Activated CD8-positive, alpha-beta memory T cell treated with anti-CD3 and anti-CD28 coated beads for 36 hours (primary cell): ENCODE measurements at regions not wholly inside any gene's neighbourhood (a gene's known extent, or its start where the extent isn't known, plus 50 kb on each side); places are given as distances from the start of the nearest gene placed in this dataset.

ENCODE experiments used
- CTCF ChIA-PET: fragments of 350-600 bp; sonication (Branson Sonifier 250); formaldehyde crosslinking; loops from one replicate; lab custom pipeline; 2021; ENCODE audit warnings: antibody characterized with exemption; lab: Charles Lee
- POLR2A ChIA-PET: fragments of 350-600 bp; sonication (Branson Sonifier 250); formaldehyde crosslinking; loops from one replicate; lab custom pipeline; 2021; ENCODE audit warnings: antibody characterized with exemption; lab: Charles Lee

DNA sequence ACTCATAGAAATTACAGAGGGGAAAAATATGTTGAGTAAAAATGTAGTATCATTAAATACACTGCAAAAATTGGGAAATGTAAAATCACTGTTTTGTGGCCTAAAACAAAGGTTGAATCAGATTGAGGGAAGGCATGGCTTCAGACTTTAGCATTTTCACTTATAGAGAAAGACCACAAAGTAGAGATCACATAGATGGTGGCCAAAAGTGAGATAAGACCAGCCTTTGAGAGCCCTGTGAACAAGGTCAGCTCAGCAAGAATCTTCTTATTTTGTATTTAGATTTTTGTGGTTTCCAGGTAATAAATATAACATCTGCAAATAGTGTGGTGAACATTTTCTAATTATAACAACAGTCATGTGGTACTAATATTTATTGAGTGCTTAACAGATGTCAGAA, 544.8 kb upstream of the DPPA4 start:
- POLR2A ChIA-PET, result no interaction called here
- CTCF ChIA-PET, result no interaction called here

DNA sequence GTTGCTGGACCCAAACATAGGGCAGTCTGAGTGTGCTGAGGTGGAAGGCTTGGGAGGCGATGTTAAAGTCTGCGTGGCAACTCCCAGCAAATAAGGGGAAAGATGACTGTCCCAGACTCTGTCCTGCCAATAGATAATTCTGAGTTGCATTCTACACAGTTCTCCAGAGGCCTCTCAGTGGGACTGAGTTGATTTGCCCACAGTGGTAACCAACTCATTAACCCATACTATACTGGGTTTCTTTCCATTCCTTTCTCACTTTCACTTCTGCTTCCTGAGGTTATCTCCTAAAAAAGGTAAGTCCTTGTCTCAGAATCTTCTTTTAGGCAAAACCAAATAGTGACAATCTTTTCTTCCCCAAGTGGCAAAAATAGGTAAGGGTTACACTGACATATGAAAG, 549.9 kb upstream of the DPPA4 start:
- CTCF ChIA-PET, result no interaction called here
- POLR2A ChIA-PET, result no interaction called here

DNA sequence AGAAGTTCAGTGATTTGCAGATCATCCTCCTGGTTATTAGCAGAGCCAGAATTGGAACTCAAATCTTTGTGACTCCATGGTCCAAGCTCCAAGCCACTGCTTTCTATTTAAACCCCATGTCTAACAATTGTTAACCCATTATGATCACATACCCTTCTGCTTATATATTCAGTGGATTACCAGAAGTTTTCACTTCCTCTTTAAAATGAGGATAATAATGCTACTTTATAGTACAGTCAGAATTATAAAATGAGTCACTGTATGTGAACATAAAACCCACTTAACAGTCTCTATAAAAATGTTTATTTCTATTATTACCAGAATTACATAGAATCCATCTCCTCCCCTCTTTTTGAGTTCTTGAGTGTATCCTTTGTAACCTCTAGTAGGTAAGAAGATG, 550.7 kb upstream of the DPPA4 start:
- CTCF ChIA-PET, result no interaction called here
- POLR2A ChIA-PET, result no interaction called here

DNA sequence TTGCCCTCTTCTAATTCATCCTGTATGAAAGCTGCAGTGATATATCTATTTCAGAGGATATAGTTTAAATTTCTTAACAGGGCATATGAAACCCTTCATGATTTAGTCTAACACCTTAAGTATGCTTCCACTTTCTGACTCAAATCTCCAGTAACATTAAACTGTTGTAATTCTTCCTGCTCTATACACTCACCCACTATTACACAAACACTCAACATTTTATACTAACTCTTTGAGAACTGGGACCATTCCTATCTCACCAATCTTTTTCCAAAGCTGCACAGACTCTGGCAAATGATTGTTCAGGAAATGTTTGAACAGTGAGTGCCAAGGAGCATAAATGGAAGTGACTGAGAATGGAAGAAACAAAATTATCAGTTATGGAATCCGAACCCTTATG, 560.4 kb upstream of the DPPA4 start:
- ChIA-PET CTCF (no interaction called here), POLR2A (no interaction called here)

DNA sequence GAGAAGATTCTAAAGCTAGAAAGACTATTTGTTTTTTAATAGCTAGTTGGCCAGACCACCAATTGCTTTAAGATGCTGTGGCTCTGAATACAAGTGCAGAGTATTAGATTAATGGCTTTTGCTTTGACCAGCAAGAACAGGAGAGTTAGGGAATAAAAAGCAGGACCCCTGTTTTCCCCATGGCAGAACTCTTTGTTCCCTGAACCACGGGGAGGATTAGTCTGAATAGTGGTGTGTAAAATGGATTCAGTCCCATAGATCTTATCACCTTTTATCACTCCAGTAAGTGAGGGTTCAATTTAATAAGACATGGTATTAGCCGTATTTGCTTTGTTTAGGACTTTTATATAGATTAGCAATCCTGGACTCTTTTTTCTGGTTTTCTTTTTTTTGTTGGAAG, 562.6 kb upstream of the DPPA4 start:
- CTCF ChIA-PET, result no interaction called here
- POLR2A ChIA-PET, result no interaction called here

DNA sequence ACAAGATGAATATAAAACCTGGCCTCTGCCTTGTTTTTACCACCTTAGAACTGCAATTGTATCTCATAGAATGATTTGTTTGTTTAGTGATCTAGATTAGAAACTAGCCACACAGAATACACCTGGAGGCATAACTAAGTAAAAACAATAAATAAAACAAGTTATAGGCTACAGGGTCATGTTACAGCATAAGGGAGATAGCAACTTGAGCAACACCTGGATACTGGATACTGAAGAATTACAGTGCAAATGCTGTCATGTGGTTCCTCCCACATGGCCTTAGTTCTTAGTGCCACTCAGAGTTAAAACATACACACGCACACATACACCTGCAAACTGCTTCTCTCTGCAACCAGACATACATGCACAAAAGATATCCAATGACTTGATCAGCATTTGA, 563.4 kb upstream of the DPPA4 start:
- POLR2A ChIA-PET, result no interaction called here
- CTCF ChIA-PET, result no interaction called here

DNA sequence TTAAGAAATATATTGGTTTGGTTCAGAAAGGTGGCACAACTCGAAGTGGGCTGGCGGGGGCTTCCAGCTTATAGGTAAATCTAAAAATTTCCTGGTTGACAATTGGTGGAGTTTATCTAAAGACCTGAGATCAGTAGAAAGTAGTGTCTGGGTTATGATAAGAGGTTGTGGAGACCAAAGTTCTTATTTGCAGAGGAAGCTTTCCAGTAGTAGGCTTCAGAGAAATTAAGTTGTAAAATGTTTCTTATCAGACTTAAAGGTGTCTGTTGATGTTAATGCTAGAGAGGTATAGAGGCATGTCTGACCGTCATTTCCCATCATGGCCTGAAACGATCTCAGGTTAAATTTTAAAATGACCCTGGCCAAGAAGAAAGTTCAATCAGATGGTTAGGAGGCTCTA, 565.2 kb upstream of the DPPA4 start:
- ChIA-PET CTCF (no interaction called here), POLR2A (no interaction called here)

DNA sequence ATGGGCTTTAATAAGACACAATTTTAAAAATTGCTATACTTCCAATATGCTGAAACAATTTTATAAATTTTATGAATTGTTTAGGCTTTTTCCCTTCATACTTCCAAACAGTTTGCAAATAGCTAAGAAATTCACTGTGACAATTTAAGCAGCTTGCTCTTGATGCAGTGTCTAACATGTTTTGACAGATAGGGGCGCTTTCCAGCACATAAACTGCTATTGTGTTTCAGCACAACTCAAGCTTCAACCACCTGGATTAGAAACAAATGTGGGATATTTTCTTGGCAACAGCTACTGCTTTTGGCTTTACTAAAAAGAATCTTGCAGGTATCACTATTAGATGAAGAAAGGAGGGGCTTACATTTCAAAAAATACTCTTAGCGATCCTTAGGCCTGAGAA, 565.8 kb upstream of the DPPA4 start:
- ChIA-PET POLR2A (no interaction called here), CTCF (no interaction called here)

DNA sequence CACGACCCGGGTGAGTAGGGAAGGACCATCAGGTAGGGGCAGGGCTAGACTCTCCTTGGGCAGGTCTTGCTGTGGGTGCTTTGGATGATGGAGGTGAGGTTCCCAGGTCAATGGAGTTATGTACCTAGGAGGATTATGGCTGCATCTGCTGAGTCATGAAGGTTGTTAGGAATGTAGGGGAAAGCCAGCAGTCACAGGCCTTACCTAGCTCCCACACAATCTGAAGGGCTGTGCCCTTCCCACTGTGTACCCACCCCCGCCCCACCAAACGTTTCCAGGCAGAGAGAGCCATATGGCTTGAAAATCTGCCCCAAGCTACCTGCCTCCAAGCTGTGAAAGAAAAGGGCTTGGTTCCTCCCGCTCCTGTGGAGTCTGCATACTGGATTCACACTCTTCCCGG, 573.4 kb upstream of the DPPA4 start:
- CTCF ChIA-PET, result no interaction called here
- POLR2A ChIA-PET, result no interaction called here

DNA sequence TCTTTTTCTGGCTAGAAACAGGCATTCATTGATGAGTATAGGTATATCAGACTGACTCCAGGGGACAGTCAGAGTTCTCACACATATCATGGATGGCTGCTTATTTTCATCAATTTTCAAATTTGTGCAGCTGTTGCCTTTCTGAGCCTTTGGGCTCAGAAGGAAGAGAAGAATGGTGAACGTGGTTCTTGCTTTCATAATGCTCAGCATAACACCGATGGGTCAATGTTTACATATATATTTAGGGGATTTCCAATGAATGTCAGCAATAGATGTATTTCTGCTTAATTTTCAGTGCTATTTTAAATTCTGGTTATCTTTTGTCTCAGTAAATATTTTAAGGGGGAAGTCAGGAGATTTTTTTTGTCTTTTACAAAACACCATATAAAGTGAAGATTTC, 581.4 kb upstream of the DPPA4 start:
- POLR2A ChIA-PET, result no interaction called here
- CTCF ChIA-PET, result no interaction called here

DNA sequence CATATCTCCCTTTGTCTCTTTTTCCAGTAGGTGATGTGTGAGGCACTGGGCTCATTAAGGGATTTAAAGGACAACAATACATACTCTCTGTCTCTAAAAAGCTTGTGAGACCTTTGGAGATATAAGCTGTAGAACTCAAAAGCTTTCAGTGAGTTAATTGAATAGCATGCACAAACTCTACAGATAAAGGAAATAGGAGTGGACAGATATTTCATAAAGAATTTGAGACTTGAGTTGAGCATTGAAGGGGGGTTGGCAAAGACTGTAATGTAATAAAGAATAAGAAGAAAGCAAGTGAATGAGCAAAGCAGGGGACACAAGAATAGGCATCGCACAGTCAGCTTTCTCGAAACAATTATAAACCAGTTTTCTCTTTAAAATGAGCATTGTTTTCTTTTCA, 583.4 kb upstream of the DPPA4 start:
- CTCF ChIA-PET, result no interaction called here

DNA sequence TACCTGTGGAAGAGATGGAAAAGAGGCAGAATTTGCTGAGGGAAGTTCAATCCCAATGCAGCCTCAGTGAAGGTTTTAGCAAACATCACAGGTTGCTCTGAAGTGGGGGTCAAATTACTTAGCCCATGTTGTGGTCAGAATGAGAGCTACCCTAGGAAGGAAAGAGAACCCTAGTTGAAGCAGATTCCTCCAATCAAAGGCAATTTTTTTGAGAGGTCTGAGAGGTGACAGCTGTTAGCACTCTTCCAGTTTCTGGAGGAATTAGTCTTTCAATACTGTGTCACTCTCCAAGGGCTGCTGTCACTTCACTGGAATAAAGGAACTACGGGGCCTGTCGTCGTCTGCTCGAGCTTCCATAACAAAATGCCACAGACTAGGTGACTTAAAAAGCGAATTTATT, 584.2 kb upstream of the DPPA4 start:
- ChIA-PET CTCF (no interaction called here), POLR2A (no interaction called here)

More for the DNA sequence above, 583.4 kb upstream of the DPPA4 start:
- POLR2A ChIA-PET, result no interaction called here

DNA sequence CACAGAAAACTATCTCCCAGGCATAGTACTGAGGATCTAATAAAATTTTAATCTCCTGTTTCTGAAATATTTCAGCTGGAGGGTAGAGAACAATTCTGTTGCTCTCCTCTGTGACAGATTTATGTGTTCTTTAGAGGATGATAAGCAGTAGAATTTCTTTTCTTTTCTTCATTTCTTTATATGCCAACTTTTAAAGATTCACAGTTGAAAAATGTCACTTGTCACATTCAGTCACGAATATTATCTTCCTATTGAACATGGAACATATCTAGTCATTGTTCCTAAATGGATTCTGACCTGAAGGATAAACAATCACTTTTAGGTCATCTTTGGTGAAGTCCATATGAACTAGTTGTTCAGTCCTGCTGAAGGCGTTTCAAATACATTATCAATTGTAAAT, 585.5 kb upstream of the DPPA4 start:
- ChIA-PET CTCF (no interaction called here), POLR2A (no interaction called here)

DNA sequence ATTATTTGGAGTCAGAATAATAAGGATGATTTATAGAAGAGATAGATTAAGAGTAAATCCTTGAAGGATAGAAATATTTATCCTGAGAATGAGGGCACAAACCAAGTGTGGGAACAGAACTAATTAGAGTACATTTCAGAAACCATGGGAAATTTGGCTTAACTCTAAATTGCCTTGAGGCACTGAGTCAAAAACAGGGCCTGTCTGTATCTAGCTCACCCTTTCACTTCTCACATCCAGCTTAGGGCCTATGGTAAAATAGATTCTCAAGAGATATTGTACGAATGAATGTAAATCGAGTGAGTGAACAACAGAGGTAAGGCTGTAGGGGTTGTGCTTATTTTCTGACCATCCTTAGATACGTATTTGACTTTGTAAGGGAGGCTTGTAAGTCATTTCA, 586.1 kb upstream of the DPPA4 start:
- ChIA-PET POLR2A (no interaction called here), CTCF (no interaction called here)

DNA sequence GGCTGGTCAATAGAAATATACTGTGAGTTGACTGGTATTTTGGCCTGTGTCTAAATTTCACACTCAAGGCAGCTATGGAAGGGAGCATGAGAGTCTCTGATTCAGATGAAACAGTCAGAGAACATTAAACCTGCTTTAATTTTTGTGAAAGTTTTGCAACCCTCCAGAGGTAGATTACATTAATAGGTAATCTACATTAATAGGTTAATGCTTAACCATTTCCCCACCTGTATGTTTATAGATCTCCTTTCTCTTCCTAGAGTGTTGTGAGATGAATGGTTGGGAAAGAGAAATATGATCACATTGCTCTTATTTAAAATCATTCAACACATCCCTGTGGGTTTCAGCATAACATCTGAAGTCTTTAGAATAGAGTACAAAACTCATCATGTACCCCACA, 586.9 kb upstream of the DPPA4 start:
- POLR2A ChIA-PET, result no interaction called here
- CTCF ChIA-PET, result no interaction called here

DNA sequence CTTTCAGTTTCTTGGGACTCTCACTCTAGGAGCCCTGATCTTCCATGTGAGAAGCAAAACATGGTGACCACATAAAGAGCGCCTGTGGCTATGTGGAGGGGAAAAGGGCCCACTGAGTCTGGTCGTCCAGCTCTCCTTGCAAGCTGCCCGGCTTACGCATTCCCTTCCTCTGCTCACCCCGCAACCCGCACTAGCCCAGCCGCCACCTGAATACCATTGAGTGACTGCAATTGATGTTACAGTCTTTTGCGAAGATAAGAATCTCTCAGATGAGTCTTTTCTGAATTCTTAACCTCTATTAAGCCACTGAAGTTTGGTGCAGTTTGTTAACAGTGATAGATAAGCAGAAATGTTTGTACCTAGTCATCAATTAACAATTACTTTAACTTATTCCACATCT, 589.0 kb upstream of the DPPA4 start:
- CTCF ChIA-PET, result no interaction called here
- POLR2A ChIA-PET, result no interaction called here

DNA sequence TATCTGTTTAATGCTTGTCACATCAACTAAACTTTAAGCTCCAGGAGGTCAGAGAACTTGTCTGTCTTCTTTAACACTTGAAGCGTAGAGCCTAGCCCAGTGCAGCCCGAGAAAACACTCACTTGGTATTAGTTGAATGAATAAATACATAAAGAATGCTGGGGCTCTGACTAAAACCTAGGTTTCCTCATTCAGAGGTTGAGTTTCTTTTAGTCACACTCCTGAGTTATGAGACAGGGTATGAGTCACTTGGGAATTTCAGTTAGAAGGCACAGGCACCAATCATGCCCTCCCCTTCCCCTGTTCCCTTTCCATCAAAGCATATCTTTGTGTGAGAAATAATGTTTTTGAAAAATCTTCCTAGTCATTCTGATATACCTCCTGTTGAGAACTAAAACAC, 589.8 kb upstream of the DPPA4 start:
- ChIA-PET POLR2A (no interaction called here), CTCF (no interaction called here)

DNA sequence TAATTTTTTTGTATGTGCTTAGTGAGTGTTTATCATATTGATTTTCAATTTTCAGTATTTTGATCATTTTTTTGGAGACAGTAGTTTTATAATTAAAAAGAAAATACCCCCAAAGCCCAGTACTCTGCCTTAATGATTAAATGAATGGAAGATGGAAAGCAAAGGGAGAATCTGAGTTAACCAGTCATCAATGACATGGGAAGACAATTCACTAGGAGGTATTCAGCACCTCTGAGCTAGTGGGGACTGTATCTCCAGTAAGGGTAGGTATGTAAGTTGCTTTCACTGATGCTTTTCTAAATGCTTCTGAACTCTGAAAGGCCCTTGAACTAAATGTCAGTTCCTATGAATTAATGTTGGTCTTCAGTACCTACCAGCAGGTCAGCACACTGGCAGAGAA, 590.4 kb upstream of the DPPA4 start:
- ChIA-PET CTCF (no interaction called here), POLR2A (no interaction called here)

DNA sequence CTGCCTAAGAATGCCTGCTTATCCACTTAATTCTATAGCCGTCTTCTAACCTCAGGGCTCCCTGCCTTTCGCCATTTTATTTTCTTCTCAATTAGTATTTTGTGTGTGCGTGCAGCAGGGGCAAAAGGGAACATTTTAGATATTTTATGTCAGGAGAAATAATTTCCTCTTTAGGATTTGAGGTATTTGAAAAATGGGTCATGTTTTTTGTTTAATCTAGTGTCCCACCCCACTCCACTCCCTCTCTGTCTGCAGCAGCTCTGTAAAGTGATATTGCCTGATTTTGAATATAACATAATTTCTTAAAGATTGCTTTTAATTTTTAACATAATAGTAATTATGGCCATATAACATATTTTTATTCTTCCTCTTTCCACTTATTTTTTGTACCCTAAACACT, 593.2 kb upstream of the DPPA4 start:
- ChIA-PET CTCF (no interaction called here), POLR2A (no interaction called here)

DNA sequence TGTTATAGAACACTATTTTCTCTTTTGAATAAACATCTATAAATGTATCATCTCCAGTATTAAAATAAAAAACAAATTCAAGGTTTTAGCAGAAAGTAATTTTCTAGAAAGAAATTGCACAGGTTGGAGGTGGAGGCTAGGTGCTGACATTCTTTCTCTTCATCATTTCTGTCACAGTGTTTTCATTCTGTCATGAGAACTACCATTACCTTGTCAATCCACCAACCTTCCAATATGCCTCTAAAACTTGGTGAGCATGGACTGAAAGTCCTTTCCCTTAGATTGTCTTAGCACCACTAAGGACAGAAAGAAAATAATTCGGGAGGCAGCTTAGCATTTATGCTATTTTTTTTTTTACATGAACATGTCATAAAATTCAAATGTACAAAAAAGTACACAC, 596.2 kb upstream of the DPPA4 start:
- ChIA-PET CTCF (no interaction called here), POLR2A (no interaction called here)

DNA sequence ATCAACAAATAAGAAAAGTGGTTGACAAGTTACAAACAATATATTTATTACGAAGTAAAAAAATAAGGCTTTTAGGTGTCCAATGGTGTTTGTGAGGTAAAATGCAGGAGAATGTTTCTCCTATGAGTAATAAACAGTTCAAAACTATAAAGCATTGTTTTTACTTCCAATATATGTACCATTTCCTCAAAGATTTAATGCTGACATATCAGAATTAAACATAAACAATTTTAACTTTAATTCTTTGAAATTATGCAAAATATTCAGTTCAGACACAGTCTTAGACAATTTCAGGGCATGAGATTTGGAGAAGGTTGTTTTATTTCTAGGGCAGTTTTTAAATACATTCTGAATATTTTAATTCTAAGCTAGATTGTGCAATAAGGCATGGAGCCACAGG, 602.5 kb upstream of the DPPA4 start:
- POLR2A ChIA-PET, result no interaction called here

DNA sequence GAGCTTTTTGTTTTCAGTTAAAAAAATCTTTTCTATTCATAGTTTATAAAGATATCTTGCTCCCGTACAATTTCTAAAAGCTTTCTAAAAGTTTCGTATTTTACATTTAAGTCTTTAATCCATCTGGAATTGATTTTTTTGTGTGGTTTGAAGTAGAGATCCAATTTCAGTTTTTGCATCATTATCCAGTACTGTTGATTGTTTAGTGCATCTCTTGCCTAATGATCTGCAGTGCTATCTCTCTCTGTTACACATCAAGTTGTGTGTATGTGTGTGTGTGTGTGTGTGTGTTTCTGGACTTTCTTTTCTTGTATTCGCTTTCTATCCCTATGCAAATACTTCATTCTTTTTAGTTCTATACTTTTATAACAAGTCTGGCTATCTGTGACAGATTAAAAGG, 605.8 kb upstream of the DPPA4 start:
- ChIA-PET POLR2A (no interaction called here), CTCF (no interaction called here)

More for the DNA sequence above, 602.5 kb upstream of the DPPA4 start:
- CTCF ChIA-PET, result no interaction called here

DNA sequence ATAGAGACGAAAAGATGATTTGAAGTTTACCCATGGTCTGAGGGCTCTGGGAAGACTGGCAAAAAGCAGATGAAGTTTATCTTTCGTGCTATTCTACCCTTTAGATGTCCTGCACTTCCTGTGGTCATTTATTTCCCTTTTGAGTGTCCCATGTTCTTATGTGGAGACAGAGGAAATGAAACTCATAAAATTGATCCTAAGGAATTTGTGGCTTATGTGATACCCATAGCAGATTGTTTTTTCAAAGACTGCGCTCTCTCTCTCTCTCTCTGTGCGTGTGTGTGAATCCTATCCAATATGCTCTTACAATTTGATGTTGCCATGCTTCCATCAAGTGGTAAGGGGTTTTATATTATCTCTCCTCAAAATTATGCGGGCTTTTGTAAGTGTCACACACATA, 607.5 kb upstream of the DPPA4 start:
- CTCF ChIA-PET, result no interaction called here
- POLR2A ChIA-PET, result no interaction called here
